Kidney (tissue), 13 donors: ENCODE measurements at regions not wholly inside any gene's neighbourhood (a gene's known extent, or its start where the extent isn't known, plus 50 kb on each side); places are given as distances from the start of the nearest gene placed in this dataset.
A peak's percentile ranks its signal among the peaks of the same experiment; 100 is the strongest.
"Not testable (repeated sequence)": the region's sequence is repeated elsewhere in the genome, so short reads cannot be mapped to it uniquely, and the experiment has no call there.

Source experiments
- DNase-seq, 5 donors: peaks; one replicate each; pipeline ENCODE4 v3.0.0-alpha.2; 2013 to 2020
- FAIRE-seq: peaks from 2 replicates; lab custom pipeline; 2012; peaks lifted over from hg19 to GRCh38; lab: Jason Lieb, UNC
- H3K27ac ChIP-seq, 2 donors: one replicate each; pipeline ENCODE4 v1.7.0; 2013; ENCODE audit warnings: low read depth in 2 of 2, low read length in 2 of 2, inconsistent platforms in 1 of 2
- H3K27me3 ChIP-seq: one replicate; pipeline ENCODE4 v1.7.1; 2013; ENCODE audit warnings: low read length, inconsistent platforms; ENCODE audit not compliant: control insufficient read depth, insufficient read depth
- H3K36me3 ChIP-seq, 3 donors: one replicate each; pipeline versions ENCODE4 v1.7.0 to v1.7.1; 2013; ENCODE audit warnings: low read length in 3 of 3, control low read depth in 1 of 3, inconsistent platforms in 1 of 3; ENCODE audit not compliant: insufficient read depth in 3 of 3, control insufficient read depth in 2 of 3
- H3K4me1 ChIP-seq, 3 donors: one replicate each; pipeline versions ENCODE4 v1.7.0 to v1.7.1; 2013; ENCODE audit warnings: low read length in 3 of 3, inconsistent platforms in 1 of 3, low read depth in 1 of 3; ENCODE audit not compliant: control insufficient read depth in 2 of 3, insufficient read depth in 2 of 3
- H3K4me3 ChIP-seq, 3 donors: one replicate each; pipeline versions ENCODE4 v1.7.0 to v1.8.1; 2013; ENCODE audit warnings: low read length in 3 of 3, control low read depth in 1 of 3, inconsistent platforms in 1 of 3
- H3K9ac ChIP-seq, 3 donors: one replicate each; pipeline versions ENCODE4 v1.7.0 to v1.7.1; 2013; ENCODE audit warnings: low read length in 3 of 3, control low read depth in 1 of 3, inconsistent platforms in 1 of 3
- H3K9me3 ChIP-seq, 3 donors: one replicate each; pipeline versions ENCODE4 v1.7.0 to v1.7.1; 2013; ENCODE audit warnings: low read length in 3 of 3, control low read depth in 1 of 3, inconsistent platforms in 1 of 3; ENCODE audit not compliant: control insufficient read depth in 2 of 3, insufficient read depth in 1 of 3
- intact Hi-C: fragments of 100-400 bp; cut with DNase I; formaldehyde crosslinking; loops from one replicate; pipeline ENCODE4 v1.11.1; 2022
- TF ChIP-seq, protein P1 (sequence below): IDR thresholded peaks from 3 replicates; pipeline ENCODE4 v1.5.1; 2012; ENCODE audit warnings: mild to moderate bottlenecking, moderate library complexity, borderline replicate concordance; ENCODE audit not compliant: insufficient read depth; ENCODE audit errors: extremely low read depth
- donor health status: control.
- donor health status: control.
- donor health status: control.
- donor health status: control.
- donor health status: control.
- donor health status: DM: yes; HTN: yes; CAD: no.
- donor health status: Normal renal cell carcinoma (clear cell type).

DNA sequence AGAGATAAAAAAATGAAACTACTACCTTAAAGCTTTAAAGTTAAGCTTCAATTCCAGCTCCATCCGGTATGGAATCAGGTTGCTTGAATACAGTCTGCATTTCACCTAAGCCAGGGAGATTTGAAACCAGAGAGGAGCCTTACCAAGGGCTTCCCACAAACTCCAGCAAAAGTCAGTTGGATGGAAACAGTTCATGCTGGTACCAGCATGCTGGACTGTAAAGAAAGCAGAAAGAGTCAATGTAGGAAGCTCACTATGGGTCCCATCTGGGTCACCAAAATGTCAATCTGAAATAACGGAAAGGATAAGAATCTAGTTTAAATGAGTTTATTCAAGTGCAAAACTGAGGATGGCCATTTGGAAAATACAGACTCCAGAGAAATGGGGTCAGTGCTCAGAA is 65.3 kb downstream of the CDO1 start:
- FAIRE-seq (no peak), DNase-seq (peak in 1 of 5 donors; percentile 39)
- no peak overlapping the region for H3K27ac ChIP-seq
- TF ChIP-seq, protein P1, sequence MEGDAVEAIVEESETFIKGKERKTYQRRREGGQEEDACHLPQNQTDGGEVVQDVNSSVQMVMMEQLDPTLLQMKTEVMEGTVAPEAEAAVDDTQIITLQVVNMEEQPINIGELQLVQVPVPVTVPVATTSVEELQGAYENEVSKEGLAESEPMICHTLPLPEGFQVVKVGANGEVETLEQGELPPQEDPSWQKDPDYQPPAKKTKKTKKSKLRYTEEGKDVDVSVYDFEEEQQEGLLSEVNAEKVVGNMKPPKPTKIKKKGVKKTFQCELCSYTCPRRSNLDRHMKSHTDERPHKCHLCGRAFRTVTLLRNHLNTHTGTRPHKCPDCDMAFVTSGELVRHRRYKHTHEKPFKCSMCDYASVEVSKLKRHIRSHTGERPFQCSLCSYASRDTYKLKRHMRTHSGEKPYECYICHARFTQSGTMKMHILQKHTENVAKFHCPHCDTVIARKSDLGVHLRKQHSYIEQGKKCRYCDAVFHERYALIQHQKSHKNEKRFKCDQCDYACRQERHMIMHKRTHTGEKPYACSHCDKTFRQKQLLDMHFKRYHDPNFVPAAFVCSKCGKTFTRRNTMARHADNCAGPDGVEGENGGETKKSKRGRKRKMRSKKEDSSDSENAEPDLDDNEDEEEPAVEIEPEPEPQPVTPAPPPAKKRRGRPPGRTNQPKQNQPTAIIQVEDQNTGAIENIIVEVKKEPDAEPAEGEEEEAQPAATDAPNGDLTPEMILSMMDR, result no peak
- intact Hi-C loops, result no loop called here
- H3K4me1 ChIP-seq, result no peaks in the 10 kb centered on the region
- no peaks in the 10 kb centered on the region for H3K36me3 ChIP-seq
- no peak overlapping the region for H3K9ac ChIP-seq
- no peak overlapping the region for H3K4me3 ChIP-seq
- no peaks in the 10 kb centered on the region for H3K9me3 ChIP-seq
- H3K27me3 ChIP-seq, result no peaks in the 10 kb centered on the region

DNA sequence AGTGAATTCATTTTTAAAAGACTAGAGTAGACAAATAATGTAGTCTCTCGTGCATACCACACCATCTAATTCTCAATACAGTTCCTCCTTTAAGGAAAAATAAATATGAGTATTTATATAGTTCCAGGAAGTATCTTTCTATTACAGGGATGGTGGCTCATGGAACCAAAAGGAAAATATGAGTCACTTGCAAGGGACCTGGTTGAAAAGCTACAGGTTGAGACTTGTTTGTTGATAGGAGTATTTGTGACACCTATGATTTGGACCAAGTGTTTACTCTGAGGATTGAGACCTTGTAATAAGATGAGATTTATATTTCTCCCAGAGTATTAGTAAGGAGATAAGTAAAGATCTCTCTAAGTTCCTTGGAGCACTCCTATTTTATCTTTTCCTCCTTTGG is 67.4 kb downstream of the CDO1 start:
- no peak overlapping the region for H3K27ac ChIP-seq
- no peaks in the 10 kb centered on the region for H3K9me3 ChIP-seq
- DNase-seq (no peak), FAIRE-seq (no peak)
- no peaks in the 10 kb centered on the region for H3K27me3 ChIP-seq
- H3K4me3 ChIP-seq, result no peak overlapping the region
- no peaks in the 10 kb centered on the region for H3K4me1 ChIP-seq
- intact Hi-C loops, result no loop called here
- H3K36me3 ChIP-seq, result no peaks in the 10 kb centered on the region
- TF ChIP-seq, protein P1, result no peak
- no peak overlapping the region for H3K9ac ChIP-seq

DNA sequence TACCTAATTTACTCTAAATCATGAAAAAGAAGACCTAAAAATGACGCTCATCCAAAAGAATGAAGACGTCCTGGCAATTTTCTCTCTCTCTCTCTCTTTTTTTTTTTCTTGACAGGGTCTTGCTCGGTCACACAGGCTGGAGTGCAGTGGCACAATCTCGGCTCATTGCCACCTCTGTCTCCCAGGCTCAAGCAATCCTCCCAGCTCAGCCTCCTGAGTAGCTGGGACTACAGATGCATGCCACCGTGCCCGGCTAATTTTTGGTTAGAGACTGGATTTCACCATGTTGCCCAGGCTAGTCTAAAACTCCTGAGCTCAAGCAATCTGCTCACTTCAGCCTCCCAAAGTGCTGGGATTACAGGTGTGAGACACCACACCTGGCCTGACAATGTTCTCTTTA is 77.2 kb downstream of the CDO1 start:
- H3K4me1 ChIP-seq, H3K9me3 ChIP-seq, H3K27me3 ChIP-seq, H3K4me3 ChIP-seq, H3K9ac ChIP-seq, DNase-seq, FAIRE-seq, H3K36me3 ChIP-seq, H3K27ac ChIP-seq, intact Hi-C loops: not testable (repeated sequence)

DNA sequence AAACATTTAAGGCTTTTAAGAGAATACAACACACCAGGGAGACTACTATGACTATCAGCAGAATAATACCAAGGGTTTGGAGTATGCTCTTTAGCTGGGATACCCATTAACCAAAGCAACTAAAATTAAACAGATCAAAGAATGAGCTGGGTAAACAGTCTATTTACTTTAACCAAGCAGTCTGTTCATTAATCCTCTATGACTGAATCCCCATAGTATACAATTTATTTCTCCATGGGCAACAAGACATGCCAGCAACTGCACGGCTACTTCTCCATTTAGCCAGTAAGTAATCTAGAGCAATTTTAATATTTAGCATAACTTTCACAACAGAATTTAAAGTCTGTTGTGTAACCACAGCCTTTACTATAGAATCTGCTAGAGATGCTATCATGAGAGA is 77.6 kb downstream of the CDO1 start:
- no peak overlapping the region for H3K27ac ChIP-seq
- TF ChIP-seq, protein P1, result no peak
- no peaks in the 10 kb centered on the region for H3K36me3 ChIP-seq
- H3K9me3 ChIP-seq, result peaks cover 0 to 2% (median 0%) of the 10 kb centered on the region in 3 donors
- DNase-seq, result no peak
- intact Hi-C loops, result no loop called here
- no peaks in the 10 kb centered on the region for H3K27me3 ChIP-seq
- FAIRE-seq, result no peak
- H3K9ac ChIP-seq, result no peak overlapping the region
- no peaks in the 10 kb centered on the region for H3K4me1 ChIP-seq
- H3K4me3 ChIP-seq, result no peak overlapping the region
